Urothelium cell line (cell line): ENCODE measurements at regions not wholly inside any gene's neighbourhood (a gene's known extent, or its start where the extent isn't known, plus 50 kb on each side); places are given as distances from the start of the nearest gene placed in this dataset.

Experiments
- DNase-seq: peaks from one replicate; pipeline ENCODE4 v3.0.0; 2011; ENCODE audit warnings: low spot score, mixed read lengths
- FAIRE-seq: peaks from 2 replicates; lab custom pipeline; 2011; peaks lifted over from hg19 to GRCh38; lab: Jason Lieb, UNC

GRCh38 chr1:36584874-36585453 lies 102.3 kb upstream of the CSF3R start:
- DNase-seq (no peak), FAIRE-seq (no peak)

DNA sequence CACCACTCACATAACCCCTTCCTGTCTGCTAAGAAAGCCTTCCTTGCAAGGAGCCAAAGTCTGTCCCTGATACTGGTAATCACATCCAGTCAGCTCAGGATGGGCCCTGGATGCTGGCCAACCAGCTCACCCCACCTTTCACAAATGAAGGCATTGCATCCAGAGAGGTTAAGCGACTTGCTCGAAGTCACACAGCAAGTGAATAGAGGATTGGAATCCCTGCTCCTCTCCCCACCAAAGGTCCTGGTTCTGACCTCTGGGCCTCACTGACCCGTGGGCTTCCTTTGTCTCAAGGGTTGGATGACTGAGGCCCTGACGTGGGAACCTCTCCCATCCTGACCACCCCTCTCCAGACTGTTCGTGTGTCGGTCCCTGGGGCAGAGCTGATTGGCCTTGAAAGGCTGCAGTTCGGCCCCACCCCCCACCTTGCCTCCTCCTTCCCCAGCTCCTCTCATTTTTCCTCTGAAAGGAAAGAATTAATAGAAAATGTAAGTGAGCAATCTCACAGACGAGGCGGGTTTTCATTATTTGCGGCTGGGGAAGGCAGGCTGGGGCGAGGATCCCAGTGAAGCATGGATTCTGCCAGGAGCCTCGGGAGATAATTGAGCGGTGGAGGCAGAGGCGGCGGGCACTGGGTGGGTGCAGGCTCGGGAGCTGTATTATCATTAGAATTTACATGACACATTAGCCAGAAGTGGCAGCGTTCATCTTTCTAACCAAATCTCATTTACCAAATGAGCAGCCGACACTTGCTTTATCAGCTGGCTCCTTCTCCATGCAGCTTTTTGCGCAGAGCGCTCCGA lies 101.5 kb upstream of the CSF3R start:
- no peak for DNase-seq
- no peak for FAIRE-seq

DNA sequence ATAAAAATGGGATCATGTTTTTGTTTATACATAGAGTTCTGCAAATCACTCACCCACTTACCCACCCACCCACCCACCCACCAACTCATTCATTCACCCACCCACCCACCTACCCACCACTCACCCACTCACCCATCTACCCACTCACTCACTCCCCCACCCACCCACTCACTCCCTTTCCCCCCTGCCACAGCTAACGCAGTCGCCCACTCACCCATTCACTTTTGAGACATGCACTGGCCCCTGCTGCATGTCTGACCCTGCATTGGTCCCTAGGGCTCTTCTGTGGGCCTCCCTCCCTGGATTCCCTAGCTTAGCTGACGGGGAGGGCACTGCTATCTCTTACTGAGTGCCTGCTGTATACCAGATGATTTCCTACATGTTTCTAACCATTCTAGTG lies 100.4 kb upstream of the CSF3R start:
- FAIRE-seq (no peak), DNase-seq (no peak)

GRCh38 chr1:36582066-36582755 lies 99.5 kb upstream of the CSF3R start:
- FAIRE-seq: no peak
- DNase-seq: no peak

- no peak for DNase-seq
- no peak for FAIRE-seq
These were observed 97.8 kb upstream of the CSF3R start for GRCh38 chr1:36580524-36580923.

- no peak for FAIRE-seq
These were observed 96.3 kb upstream of the CSF3R start for GRCh38 chr1:36579039-36579438.

DNA sequence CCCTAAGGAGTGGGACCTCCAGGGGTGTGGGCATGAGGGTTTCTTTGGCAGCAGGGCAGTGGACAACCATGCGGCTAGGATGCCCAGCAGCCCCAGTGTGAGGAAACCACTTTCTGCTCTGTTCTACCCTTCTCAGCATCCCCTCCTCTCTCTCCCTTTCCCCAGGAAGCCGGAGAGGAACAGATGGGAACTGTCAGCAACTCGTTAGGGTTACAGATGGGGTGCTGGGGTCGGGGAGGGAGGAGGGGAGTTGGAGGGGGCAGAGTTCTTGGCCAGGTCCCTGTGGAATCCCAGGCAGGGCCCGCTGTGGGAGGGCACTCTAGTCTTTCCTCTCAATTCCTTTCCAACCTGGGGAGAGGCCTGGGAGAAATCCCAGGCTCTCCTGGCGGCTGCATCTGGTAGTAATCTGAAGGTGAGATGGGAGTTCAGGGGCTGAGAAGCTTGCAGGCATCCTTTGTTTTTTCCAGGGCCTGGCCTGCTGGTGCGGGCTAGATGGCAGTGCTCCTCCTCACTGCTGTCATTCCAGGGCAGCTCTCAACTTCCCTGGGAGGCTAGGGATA lies 93.9 kb upstream of the CSF3R start:
- FAIRE-seq (no peak), DNase-seq (no peak)

More at GRCh38 chr1:36579039-36579438, 96.3 kb upstream of the CSF3R start:
- DNase-seq: no peak

DNA sequence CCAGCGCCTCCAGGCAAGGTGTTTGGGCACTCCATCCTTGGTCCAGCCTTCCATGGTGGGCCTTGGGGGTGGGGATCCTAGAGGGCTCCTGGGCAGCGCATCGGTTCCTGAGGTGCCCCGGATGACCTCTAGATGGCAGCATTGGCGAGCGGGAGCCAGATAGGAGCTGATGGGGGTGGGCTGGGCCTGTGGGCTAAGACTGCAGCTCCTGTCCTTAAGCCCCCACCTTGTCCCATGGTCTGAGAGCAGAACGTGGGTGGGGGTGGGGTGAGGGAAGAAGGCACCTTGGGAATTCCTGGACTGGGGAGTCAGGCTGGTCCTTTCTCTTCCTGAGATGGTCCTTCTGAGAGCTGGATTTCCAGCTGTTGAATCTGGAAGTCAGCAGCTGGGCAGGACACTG lies 93.4 kb upstream of the CSF3R start:
- DNase-seq (peak; percentile 82), FAIRE-seq (no peak)

- FAIRE-seq: no peak
- DNase-seq: no peak
These were observed 90.7 kb upstream of the CSF3R start for GRCh38 chr1:36573445-36573844.

DNA sequence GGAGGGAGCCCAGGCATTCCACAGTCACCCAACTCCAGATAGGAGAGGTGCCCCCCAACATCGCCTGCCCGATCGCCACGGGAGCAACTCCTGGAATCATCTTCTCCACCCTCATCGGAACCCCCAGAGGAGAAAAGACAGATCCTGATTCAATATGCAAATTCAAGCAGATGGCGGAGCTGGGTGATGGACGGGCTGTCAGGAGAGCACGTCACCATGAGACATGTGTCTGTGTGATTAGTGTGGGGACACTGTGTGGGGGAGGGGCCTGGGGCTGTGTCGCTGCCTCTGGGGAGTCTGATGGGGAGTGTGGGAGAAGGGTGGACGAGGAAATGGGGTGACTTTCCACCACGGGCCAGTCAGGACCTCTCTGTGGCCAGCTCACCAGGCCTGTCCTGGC lies 90.2 kb upstream of the CSF3R start:
- no peak for DNase-seq
- FAIRE-seq: no peak

GRCh38 chr1:36572142-36572715 lies 89.5 kb upstream of the CSF3R start:
- DNase-seq: no peak
- no peak for FAIRE-seq

DNA sequence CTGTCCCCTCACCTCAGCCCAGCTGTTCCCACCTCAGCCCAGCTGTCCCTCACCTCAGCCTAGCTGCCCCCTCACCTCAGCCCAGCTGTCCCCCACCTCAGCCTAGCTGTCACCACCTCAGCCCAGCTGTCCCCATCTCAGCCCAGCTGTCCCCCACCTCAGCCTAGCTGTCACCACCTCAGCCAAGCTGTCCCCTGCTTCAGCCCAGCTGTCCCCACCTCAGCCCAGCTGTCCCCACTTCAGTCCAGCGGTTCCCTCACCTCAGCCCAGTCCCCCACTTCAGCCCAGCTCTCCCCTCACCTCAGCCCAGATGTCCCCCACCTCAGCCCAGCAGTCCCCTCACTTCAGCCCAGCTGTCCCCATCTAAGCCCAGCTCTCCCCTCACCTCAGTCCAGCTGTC lies 88.4 kb upstream of the CSF3R start:
- FAIRE-seq: peak; percentile 74

DNA sequence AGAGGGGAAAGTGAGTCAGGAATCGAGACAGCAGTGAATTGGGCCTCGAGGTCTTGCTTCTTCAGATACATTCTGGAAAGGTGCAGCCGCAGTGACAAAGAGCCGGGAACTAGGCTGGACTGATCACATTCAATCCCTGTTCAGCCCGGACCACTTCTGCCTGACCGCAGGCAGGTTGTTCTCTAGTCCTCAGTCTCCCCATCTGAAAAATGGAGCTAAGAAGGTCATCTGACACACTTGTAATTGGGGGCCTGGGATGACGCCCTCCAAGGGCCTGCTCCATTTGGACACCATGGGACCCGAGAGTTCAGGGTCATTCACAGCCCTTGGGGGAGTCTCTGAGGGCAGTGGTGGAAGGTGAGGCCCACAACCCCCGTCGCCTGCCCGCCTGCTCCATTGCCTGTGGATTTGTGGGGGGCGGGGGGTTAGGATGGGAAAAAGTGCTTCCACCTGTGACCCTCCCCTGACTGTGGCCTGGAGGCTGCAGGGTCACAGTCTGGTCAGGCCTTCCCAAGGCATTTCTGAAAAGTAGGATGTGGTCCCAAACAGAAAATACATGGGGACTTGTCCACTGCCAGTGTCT lies 87.9 kb upstream of the CSF3R start:
- FAIRE-seq: no peak
- no peak for DNase-seq

More for the DNA sequence above, 88.4 kb upstream of the CSF3R start:
- no peak for DNase-seq

DNA sequence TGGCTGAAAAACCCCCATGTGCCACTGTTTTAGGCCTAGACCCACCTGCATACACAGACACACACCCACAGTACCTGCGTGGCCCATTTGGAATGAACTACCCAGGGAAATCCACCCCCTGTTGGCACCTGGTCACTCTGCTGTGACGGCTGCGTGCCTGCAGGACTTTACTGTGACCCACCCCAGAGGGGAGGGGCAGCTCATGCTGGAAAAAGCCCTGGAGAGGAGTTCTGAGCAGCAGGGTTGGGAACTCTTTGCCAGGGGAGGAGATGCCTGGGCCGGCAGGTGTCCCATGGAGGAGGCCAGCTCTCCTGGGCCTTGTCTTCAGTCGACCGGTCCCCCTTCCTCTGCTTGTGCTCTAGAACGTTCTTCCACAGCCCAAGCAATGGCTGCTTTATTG lies 87.3 kb upstream of the CSF3R start:
- no peak for FAIRE-seq

GRCh38 chr1:36567601-36568341 lies 85.1 kb upstream of the CSF3R start:
- FAIRE-seq: no peak
- no peak for DNase-seq

More for the DNA sequence above, 87.3 kb upstream of the CSF3R start:
- no peak for DNase-seq

DNA sequence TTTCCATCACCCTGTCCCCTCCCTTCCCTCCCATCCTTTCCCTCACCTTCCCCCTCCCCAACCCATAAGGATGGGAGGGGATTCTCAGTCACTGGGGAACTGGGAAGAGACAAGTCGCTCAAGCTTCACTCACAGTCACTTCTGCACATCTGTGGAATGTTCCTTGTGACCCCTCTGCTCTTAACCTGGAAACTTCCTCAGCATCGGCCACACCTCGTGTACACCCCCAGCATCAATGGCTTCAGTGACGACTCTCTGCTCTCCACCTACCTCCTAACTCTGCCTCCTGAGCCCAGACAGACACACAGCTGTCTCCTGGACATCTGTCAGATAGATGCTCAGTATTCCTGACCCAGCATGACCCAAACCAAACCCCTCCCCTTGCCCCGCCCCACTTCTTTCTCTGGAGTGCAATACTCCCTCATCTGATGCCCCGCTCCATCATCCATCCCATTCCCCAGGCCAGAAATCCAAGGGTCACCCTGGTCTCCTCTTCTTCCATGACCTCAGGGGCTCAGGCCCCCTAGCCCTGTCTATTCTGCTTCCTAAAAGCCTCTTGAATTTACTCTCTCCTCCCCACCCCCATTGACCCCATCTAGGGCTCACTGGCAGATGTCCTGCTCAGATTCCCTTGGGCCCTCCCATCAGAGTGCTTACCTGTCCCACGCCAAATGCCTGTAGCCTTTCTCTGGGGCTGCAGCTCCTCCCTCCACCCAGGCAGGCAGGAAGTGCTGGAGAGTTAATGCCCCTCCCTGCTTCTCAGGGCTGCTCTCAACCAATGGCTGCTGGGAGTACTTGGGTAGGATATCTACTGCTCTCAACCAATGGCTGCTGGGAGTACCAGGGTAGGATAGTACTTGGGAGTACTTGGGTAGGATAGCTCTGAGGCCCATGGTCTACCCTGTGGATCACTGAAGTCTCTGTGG lies 83.1 kb upstream of the CSF3R start:
- FAIRE-seq (no peak), DNase-seq (no peak)

DNA sequence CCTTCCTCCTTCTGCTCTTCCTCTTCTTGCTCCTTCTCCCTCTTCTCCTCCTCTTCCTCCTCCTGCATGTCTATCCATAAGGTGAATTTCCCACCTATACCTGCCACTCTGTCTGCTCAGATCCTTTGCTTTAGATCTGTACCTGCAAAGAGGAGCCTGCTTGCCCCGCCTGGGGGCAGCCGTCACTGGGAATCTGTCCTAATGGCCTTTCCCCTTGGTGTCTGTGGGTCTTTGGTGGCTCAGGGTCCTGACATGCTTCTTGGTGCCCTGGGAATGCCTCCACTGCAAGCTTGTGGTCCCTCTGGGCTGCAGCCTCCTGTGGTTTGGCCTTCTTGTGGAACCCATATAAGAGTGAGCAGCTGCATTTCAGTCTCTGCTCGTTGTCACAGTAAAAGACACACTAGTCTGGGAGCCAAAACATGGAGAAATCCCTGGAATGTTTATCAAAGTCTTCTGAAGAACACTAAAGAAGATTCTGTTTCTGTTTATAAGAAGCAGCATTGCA lies 79.5 kb upstream of the CSF3R start:
- no peak for FAIRE-seq
- DNase-seq: no peak

DNA sequence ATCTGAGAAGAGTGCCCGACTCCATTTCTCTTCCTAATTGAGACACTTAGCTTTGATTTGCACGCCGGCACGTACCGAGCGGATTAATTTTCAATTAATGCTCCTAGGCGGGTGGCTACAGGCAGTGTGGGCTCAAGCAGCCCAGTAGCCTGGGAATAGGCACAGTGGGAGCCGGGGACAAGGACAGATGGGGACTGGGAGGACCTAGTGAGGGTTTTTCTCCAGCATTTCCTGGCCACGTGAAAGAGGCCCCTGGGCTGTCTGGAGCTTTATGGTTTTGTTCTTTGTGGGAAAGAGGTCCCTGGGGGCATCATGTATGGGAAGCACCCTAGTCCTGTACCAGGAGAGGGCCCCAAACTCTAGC lies 78.6 kb upstream of the CSF3R start:
- DNase-seq (no peak), FAIRE-seq (no peak)
